ENCODE measurements at regions not wholly inside any gene's neighbourhood (a gene's known extent, or its start where the extent isn't known, plus 50 kb on each side); places are given as distances from the start of the nearest gene placed in this dataset.

- TF ChIP-seq CTCF (IDR thresholded peaks at IDR 0.05; ENCODE audit: low read depth, low read length) (no peak), EZH2phosphoT487 (IDR thresholded peaks at IDR 0.05; ENCODE audit: low read depth) (no peak)
Measured at GRCh38 chr13:33766329-33767123, 51.4 kb upstream of the RFC3 start.
